Stomach (tissue), 8 donors: ENCODE measurements at regions not wholly inside any gene's neighbourhood (a gene's known extent, or its start where the extent isn't known, plus 50 kb on each side); places are given as distances from the start of the nearest gene placed in this dataset.

Source experiments
- DNase-seq, 2 donors: peaks; one replicate each; pipeline versions ENCODE4 v3.0.0 to v3.0.0-alpha.2; 2013 to 2019
- H3K27ac ChIP-seq, 5 donors: fragments of 200-600 bp in 4 of 5; sonication (generic) in 4 of 5; one replicate each; pipeline ENCODE4 v1.5.1; 2013 to 2019; ENCODE audit warnings: mild to moderate bottlenecking in 1 of 5, moderate library complexity in 1 of 5
- H3K27me3 ChIP-seq, 3 donors: fragments of 200-600 bp; sonication (generic); one replicate each; pipeline ENCODE4 v1.5.1; 2017 to 2019; ENCODE audit warnings: mixed run types in 1 of 3
- H3K36me3 ChIP-seq, 4 donors: fragments of 200-600 bp; sonication (generic); 1 replicate in 3 of 4; 2 replicates in 1 of 4; pipeline ENCODE4 v1.5.1; 2016 to 2019
- H3K4me1 ChIP-seq, 4 donors: fragments of 200-600 bp; sonication (generic); one replicate each; pipeline ENCODE4 v1.5.1; 2016 to 2019
- H3K4me3 ChIP-seq, 4 donors: fragments of 200-600 bp; sonication (generic) in 3 of 4; one replicate each; pipeline ENCODE4 v1.5.1; 2016 to 2019; ENCODE audit warnings: mild to moderate bottlenecking in 1 of 4
- H3K9me3 ChIP-seq, 4 donors: fragments of 200-600 bp; sonication (generic); one replicate each; pipeline ENCODE4 v1.5.1; 2016 to 2019
- EP300 ChIP-seq: sonication (generic); formaldehyde crosslinking; IDR thresholded peaks from one replicate; pipeline ENCODE4 v1.6.1; 2017; ENCODE audit warnings: antibody characterized with exemption
- POLR2A ChIP-seq, 4 donors: fragments of 450-650 bp; IDR thresholded peaks; one replicate each; pipeline ENCODE4 v1.6.1; 2016; ENCODE audit warnings: antibody characterized with exemption in 4 of 4, control low read depth in 2 of 4, mild to moderate bottlenecking in 1 of 4, moderate library complexity in 1 of 4
- POLR2AphosphoS5 ChIP-seq, 3 donors: sonication (generic); formaldehyde crosslinking; IDR thresholded peaks; one replicate each; pipeline ENCODE4 v1.6.1; 2016; ENCODE audit warnings: antibody characterized with exemption in 3 of 3
- WGBS, 5 donors: extraction: QIAGEN DNeasy Blood & Tissue Kit in 3 of 5; methylation state at CpG; one replicate each; pipeline versions ENCODE4 v1.1.5 to v1.1.7; 2013 to 2018; 5-methylcytosine and 5-hydroxymethylcytosine counted together
- intact Hi-C: fragments of 100-400 bp; cut with DNase I; formaldehyde crosslinking; loops from one replicate; pipeline ENCODE4 v1.15.1; 2023; ENCODE audit warnings: low total_unique reads
- TF ChIP-seq, protein P1 (sequence below), 7 experiments: fragments of 450-650 bp in 4 of 7; fragments of 200-600 bp in 3 of 7; sonication (generic) in 3 of 7; IDR thresholded peaks; one replicate each; pipeline ENCODE4 v1.5.1; 2016 to 2019; ENCODE audit warnings: antibody characterized with exemption in 7 of 7, control low read depth in 2 of 7, mild to moderate bottlenecking in 1 of 7
- donor health status: healthy with polysubstance abuse.
- donor health status: Bipolar disorder and iron deficiency.
- donor health status: healthy.

DNA sequence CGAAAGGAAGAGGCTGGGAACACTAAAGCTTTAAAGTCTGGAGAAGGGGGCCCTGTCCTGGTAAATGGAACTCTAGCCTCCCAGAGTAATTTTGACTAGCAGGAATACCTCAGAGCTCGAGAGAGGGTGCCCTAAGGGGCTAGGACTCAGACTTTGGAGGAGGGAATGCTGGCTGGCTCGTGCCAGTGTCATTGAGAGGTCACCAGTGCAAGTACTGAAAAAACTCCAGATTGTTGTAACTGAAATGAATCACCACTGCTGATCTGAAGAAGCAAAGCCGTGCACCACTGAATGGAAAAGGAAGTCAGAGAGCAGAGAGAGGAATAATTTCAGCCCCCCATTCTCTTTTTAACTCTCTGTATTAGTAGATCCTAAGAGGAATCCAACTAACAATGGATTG, 690.2 kb downstream of the FAT4 start:
- WGBS, 5 donors: 36 to 48% (median 41%) methylated on average over 4 of the region's 4 CpGs
- intact Hi-C loops: no loop called here

DNA sequence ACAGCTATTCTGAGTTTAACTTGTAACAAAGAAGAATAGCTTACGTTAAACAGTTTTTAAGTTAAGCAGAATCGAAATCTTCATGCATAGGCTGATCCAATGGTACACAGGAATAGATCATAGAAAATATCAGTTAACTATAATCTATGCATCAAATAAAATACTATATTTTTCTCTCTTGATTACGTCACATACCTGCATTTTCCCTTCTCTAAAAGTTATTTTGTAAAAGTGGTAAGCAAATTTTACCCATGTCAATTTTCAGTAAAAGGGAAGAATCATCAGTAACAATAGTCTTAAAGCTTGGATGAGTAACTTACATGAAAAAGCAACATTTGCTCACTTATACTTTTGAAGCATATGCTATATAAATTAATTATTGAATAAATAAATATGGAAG, 692.4 kb downstream of the FAT4 start:
- no peak for TF ChIP-seq EP300
- TF ChIP-seq, protein P1, sequence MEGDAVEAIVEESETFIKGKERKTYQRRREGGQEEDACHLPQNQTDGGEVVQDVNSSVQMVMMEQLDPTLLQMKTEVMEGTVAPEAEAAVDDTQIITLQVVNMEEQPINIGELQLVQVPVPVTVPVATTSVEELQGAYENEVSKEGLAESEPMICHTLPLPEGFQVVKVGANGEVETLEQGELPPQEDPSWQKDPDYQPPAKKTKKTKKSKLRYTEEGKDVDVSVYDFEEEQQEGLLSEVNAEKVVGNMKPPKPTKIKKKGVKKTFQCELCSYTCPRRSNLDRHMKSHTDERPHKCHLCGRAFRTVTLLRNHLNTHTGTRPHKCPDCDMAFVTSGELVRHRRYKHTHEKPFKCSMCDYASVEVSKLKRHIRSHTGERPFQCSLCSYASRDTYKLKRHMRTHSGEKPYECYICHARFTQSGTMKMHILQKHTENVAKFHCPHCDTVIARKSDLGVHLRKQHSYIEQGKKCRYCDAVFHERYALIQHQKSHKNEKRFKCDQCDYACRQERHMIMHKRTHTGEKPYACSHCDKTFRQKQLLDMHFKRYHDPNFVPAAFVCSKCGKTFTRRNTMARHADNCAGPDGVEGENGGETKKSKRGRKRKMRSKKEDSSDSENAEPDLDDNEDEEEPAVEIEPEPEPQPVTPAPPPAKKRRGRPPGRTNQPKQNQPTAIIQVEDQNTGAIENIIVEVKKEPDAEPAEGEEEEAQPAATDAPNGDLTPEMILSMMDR (IDR thresholded peaks at IDR 0.05): no peak
- TF ChIP-seq POLR2A (IDR thresholded peaks at IDR 0.05): no peak
- TF ChIP-seq POLR2AphosphoS5 (IDR thresholded peaks at IDR 0.05): no peak
- no peaks in the 10 kb centered on the region for H3K4me1 ChIP-seq
- H3K9me3 ChIP-seq: peaks cover 0 to 18% (median 9%) of the 10 kb centered on the region in 4 donors
- no peaks in the 10 kb centered on the region for H3K36me3 ChIP-seq
- intact Hi-C loops: no loop called here
- 88 to 92% (median 88%) methylated on average over 3 of the region's 3 CpGs for WGBS, 5 donors
- no peaks in the 10 kb centered on the region for H3K27me3 ChIP-seq
- no peak overlapping the region for H3K27ac ChIP-seq
- DNase-seq: no peak
- no peak overlapping the region for H3K4me3 ChIP-seq

More for the DNA sequence above, 690.2 kb downstream of the FAT4 start:
- Histone ChIP-seq H3K4me3 (no peak overlapping the region), H3K9me3 (peaks cover 0 to 2% (median under 1%) of the 10 kb centered on the region in 4 donors), H3K27ac (no peak overlapping the region), H3K4me1 (no peaks in the 10 kb centered on the region), H3K36me3 (no peaks in the 10 kb centered on the region), H3K27me3 (no peaks in the 10 kb centered on the region)
- TF ChIP-seq POLR2A (IDR thresholded peaks at IDR 0.05) (no peak), EP300 (no peak), POLR2AphosphoS5 (IDR thresholded peaks at IDR 0.05) (no peak)
- TF ChIP-seq, protein P1 (IDR thresholded peaks at IDR 0.05): no peak
- peak in 1 of 2 donors; percentile 2 for DNase-seq

DNA sequence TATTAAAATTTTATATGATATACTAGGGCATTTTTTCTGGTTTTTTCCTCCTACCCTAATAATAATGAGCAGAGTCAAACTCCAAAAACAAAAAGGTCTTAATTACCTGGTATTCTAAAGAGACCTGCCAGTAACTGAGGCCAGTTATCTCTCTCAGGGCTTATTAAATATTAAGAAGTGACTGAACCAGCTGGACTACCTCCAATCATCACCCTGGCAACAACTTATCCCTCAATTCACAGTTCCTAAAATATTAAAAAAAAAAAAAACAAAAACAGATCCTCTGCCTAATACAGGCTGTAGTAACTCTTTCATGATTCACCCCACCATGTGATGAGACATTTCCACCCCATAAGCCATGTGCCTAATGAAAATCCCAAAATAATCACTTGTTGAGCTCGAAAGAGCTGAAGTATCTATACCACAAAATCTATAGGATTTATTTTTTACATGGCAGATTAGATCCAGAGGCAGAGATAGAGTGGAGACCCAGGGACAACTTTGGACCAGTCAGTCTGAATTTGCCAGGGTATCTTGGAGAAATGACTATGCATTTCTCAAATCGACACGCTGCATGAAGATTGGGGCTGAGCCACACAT, 698.0 kb downstream of the FAT4 start:
- Histone ChIP-seq H3K9me3 (peaks cover 0 to 18% (median 9%) of the 10 kb centered on the region in 4 donors), H3K36me3 (no peaks in the 10 kb centered on the region), H3K27ac (no peak overlapping the region), H3K27me3 (no peaks in the 10 kb centered on the region), H3K4me3 (no peak overlapping the region), H3K4me1 (no peaks in the 10 kb centered on the region)
- WGBS, 5 donors: 81 to 89% (median 85%) methylated on average over 3 of the region's 3 CpGs
- intact Hi-C loops: no loop called here
- DNase-seq: no peak
- TF ChIP-seq, protein P1 (IDR thresholded peaks at IDR 0.05): no peak
- TF ChIP-seq POLR2A (IDR thresholded peaks at IDR 0.05): no peak
- no peak for TF ChIP-seq POLR2AphosphoS5 (IDR thresholded peaks at IDR 0.05)
- no peak for TF ChIP-seq EP300

DNA sequence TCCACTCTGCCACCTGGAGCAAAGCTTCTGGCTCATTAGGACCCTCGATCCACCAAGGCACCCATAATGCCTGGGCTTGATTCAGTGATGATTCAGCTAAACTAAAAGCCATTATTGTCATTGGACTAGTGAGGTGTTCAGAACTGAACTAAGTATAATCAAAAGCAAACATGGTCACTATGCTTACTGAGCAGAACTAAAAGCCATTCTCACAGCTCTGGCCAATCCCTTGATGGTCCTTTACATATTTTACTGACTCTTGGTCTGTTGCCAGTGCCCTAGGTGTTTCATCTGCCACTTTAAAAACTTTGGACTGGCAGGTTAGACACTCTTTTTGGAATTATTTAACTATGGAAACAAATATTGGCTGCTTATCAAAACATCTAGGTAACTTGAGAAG, 703.5 kb downstream of the FAT4 start:
- intact Hi-C loops: no loop called here
- Histone ChIP-seq H3K27me3 (no peaks in the 10 kb centered on the region), H3K36me3 (no peaks in the 10 kb centered on the region), H3K4me1 (no peaks in the 10 kb centered on the region), H3K4me3 (no peak overlapping the region), H3K27ac (no peak overlapping the region), H3K9me3 (no peaks in the 10 kb centered on the region)
- no peak for DNase-seq
- TF ChIP-seq EP300 (no peak), POLR2AphosphoS5 (IDR thresholded peaks at IDR 0.05) (no peak), POLR2A (IDR thresholded peaks at IDR 0.05) (no peak)
- TF ChIP-seq, protein P1 (IDR thresholded peaks at IDR 0.05): no peak
- 73 to 92% (median 81%) methylated on average over 1 of the region's 1 CpG for WGBS, 5 donors
